GM06990 (cell line): ENCODE measurements at regions not wholly inside any gene's neighbourhood (a gene's known extent, or its start where the extent isn't known, plus 50 kb on each side); places are given as distances from the start of the nearest gene placed in this dataset.

Experiments used
- DNase-seq: peaks from one replicate; pipeline ENCODE4 v3.0.0-alpha.2; 2011; ENCODE audit not compliant: insufficient read length; ENCODE audit errors: extremely low read depth
- H3K27me3 ChIP-seq: replicated peaks from 2 replicates; pipeline ENCODE4 v1.6.0; 2011; ENCODE audit warnings: low read length; ENCODE audit not compliant: control insufficient read depth, insufficient read depth
- H3K36me3 ChIP-seq: 2 replicates; pipeline ENCODE4 v1.5.1; 2011; ENCODE audit warnings: low read length; ENCODE audit not compliant: control insufficient read depth, insufficient read depth
- H3K4me3 ChIP-seq: replicated peaks from 2 replicates; pipeline ENCODE4 v1.5.1; 2011; ENCODE audit warnings: low read depth, mild to moderate bottlenecking, control low read depth, low read length
- TF ChIP-seq, protein P1 (sequence below): IDR thresholded peaks from 2 replicates; pipeline ENCODE4 v1.5.1; 2011; ENCODE audit warnings: low read length, control low read depth, mild to moderate bottlenecking, inconsistent platforms; ENCODE audit not compliant: insufficient read depth, poor library complexity, severe bottlenecking

DNA sequence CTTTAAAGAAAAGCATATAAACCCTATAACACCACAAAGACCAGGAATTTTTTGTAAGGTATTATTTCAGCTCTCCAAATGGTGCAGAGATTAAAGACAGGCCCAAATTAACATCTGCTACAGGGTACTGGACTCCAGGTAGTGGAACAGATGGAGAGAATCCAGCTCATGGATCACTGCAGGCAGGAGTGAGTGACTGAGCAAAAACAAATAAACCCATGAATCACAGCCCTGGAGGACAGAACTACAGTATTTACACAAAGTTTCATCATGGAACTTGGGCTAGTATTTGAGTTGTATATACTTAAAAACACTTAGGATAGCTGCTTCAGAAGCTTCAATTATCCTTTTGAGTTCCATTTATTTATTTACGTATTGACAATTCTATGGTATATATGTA, 132.8 kb upstream of the SPRY2 start:
- no peak for DNase-seq
- Histone ChIP-seq H3K27me3 (no peaks in the 10 kb centered on the region), H3K4me3 (no peak overlapping the region), H3K36me3 (no peaks in the 10 kb centered on the region)
- TF ChIP-seq, protein P1, sequence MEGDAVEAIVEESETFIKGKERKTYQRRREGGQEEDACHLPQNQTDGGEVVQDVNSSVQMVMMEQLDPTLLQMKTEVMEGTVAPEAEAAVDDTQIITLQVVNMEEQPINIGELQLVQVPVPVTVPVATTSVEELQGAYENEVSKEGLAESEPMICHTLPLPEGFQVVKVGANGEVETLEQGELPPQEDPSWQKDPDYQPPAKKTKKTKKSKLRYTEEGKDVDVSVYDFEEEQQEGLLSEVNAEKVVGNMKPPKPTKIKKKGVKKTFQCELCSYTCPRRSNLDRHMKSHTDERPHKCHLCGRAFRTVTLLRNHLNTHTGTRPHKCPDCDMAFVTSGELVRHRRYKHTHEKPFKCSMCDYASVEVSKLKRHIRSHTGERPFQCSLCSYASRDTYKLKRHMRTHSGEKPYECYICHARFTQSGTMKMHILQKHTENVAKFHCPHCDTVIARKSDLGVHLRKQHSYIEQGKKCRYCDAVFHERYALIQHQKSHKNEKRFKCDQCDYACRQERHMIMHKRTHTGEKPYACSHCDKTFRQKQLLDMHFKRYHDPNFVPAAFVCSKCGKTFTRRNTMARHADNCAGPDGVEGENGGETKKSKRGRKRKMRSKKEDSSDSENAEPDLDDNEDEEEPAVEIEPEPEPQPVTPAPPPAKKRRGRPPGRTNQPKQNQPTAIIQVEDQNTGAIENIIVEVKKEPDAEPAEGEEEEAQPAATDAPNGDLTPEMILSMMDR = no peak

DNA sequence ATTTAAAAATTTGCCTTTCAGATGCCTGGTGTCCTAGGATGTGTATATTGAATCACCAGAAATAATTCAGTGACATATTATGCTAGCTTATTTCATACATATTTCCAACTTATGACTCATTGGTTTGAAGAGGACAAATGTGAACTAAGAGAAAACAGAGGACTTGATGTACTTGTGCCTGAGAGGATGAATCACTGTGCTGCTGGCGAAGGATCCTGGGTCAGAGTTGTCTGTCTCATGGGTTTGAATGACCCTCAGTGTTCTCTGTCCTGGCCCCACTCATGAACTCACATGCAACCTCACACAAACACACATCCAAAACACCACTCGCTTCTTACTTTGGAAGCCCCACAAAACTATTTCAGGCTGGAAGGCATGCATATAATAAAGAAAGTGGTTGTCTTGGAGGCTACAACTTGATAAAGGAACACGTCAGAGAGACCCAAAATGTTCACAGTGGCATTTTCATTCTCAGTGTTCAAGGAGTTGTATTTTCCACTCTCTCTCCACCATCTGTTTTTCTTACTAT, 129.0 kb upstream of the SPRY2 start:
- TF ChIP-seq, protein P1 = no peak
- Histone ChIP-seq H3K27me3 (no peaks in the 10 kb centered on the region), H3K4me3 (no peak overlapping the region), H3K36me3 (no peaks in the 10 kb centered on the region)
- no peak for DNase-seq

DNA sequence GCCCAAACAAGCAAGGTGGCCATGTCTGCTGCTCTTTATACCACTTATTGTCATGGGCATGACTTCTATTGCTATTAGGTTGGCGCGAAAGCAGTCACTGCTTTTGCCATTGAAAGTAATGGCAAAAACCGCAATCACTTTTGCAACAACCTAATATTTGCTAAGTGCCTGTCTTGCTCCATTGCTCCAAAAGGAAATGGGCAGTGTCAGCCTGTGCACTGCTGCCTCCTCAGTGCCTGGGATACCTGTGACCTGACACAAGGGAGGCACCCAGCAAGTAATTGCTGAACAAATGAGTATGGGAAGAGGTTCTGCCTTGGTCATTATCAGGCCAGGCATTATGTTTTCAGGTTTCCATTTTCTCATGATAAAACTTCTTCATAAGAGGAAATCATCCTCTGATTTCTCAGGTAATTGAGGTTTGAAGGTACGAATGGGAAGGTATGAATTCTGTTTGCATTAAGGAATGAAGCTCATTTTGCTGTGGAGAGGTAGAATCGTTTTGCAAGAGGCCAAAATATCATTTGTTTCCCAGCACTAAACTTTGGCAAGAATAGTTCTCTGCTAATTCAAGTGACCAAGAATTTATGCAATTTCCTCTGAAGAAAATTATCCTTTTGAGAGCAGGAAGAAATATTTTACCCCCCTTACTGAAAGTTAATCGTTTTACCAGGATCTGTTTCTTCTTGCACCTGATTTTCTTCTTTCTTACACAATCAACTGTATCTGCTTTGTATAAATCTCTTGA, 128.4 kb upstream of the SPRY2 start:
- no peaks in the 10 kb centered on the region for H3K27me3 ChIP-seq
- no peak overlapping the region for H3K4me3 ChIP-seq
- TF ChIP-seq, protein P1 = no peak
- no peak for DNase-seq
- H3K36me3 ChIP-seq = no peaks in the 10 kb centered on the region

GRCh38 chr13:80465321-80465720, 124.4 kb upstream of the SPRY2 start:
- Histone ChIP-seq H3K4me3 (no peak overlapping the region), H3K27me3 (no peaks in the 10 kb centered on the region), H3K36me3 (no peaks in the 10 kb centered on the region)
- TF ChIP-seq, protein P1 = no peak
- DNase-seq = no peak

GRCh38 chr13:80463673-80464352, 122.9 kb upstream of the SPRY2 start:
- no peaks in the 10 kb centered on the region for H3K36me3 ChIP-seq
- no peaks in the 10 kb centered on the region for H3K27me3 ChIP-seq
- TF ChIP-seq, protein P1 = no peak
- no peak overlapping the region for H3K4me3 ChIP-seq
- no peak for DNase-seq
